GM04503 (cell line): ENCODE measurements at regions not wholly inside any gene's neighbourhood (a gene's known extent, or its start where the extent isn't known, plus 50 kb on each side); places are given as distances from the start of the nearest gene placed in this dataset.
"Not testable (repeated sequence)": the region's sequence is repeated elsewhere in the genome, so short reads cannot be mapped to it uniquely, and the experiment has no call there.

Experiments
- DNase-seq: peaks from one replicate; pipeline ENCODE4 v3.0.0-alpha.2; 2012; ENCODE audit warnings: low read depth

- no peak for DNase-seq
These were observed 905.4 kb downstream of the SLC16A7 start for GRCh38 chr12:60501124-60501729.

GRCh38 chr12:60522684-60523400 lies 927.0 kb downstream of the SLC16A7 start:
- no peak for DNase-seq

GRCh38 chr12:60529261-60529660 lies 933.4 kb downstream of the SLC16A7 start:
- DNase-seq = no peak

DNA sequence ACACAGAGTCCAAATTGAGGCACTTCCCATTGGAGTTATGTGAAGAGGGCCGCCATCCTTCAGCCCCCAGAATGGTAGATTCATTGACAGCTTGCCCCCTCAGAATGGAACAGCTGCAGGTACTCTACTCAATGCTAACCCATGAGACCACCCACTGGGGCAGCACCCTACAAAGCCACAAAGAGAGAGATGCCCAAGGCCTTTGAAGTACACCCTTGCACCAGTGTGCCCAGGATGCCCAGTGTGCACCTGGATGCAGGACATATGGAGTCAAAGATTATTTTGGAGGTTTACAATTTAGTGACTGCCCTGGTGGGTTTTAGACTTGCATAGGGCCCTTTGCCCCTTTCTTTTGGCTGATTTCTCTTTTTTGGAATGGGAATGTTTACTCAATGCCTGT lies 933.9 kb downstream of the SLC16A7 start:
- no peak for DNase-seq

GRCh38 chr12:60535363-60535762 lies 939.5 kb downstream of the SLC16A7 start:
- DNase-seq = no peak

DNA sequence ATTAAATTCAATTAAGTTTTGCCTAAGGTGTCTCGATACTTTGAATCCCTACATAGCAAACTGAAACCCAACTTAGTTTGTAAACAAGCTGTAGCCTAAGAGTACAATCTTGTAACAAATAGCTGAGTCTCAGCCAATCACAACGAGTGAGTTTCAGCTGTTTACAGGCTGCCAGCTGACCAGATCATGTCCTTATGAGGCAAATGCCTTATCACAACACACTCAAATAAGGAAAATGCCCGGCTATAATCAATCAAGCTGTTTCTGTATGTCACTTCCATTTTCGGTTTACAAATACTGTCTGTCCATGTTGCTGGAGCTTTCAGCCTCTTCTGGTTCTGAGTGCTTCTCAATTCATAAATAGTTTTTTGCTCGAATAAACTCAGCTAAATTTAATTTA lies 943.8 kb downstream of the SLC16A7 start:
- DNase-seq = no peak

DNA sequence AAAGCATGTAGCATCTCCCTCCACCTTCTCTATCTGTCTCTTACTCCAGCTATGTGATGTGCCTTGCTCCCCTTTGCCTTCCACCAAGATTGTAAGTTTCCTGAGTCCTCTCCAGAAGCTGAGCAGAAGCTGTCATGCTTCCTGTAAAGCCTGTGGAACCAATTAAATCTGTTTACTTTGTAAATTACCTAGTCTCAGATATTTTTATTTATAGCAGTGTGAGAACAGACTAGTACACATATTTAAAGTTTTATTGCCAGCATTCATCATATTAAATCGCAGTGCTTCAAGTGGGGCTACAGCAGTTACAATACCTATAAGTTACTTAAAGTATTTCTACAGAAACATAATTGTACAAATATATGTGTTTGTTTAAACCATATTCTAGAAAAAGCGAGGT lies 973.1 kb downstream of the SLC16A7 start:
- no peak for DNase-seq

- no peak for DNase-seq
These were observed 981.8 kb downstream of the SLC16A7 start for GRCh38 chr12:60577607-60578006.

DNA sequence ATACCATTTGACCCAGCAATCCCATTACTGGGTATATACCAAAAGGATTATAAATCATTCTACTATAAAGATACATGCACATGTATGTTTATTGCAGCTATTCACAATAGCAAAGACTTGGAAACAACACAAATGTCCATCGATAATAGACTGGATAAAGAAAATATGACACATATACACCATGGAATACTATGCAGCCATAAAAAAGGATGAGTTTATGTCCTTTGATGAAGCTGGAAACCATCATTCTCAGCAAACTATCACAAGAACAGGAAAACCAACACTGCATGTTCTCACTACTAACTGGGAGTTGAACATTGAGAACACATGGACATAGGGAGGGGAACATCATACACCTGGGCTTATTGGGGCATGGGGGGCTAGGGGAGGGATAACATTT lies 991.8 kb downstream of the SLC16A7 start:
- DNase-seq = not testable (repeated sequence)

DNA sequence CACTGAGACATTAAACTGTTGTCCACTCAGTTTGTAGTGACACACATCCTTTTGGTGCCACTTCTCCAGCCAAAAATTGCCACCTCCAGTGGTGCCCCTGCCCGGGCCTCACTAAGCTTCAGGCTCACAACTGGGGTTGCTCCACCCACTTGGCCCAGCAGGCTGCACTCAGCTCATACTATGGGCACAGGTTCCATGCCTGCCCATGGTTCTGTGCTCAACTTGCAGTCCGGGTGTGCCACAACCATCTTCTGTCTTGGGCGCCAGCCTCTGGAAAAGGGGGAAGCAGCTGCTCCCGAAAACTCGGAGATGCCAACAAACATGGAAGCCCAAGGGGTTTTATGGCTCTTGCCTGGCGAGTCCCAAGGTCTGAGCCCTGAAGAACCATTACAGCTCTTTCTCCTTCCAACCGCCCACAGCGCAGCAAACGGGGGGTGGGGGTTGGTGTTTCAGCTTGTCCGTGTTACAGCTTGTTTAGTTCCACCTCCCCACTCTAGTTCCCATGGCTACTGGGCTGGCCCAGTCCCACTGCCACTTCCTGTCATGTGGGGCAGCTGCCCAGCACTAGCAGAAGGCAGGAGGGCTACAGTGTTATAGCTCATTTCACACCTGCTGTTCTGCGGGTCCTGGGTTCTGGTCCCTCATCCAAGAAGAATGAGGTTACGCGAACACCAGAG lies 998.3 kb downstream of the SLC16A7 start:
- no peak for DNase-seq

GRCh38 chr12:60602601-60603000 lies 1006.8 kb downstream of the SLC16A7 start:
- no peak for DNase-seq

- DNase-seq = not testable (repeated sequence)
These were observed 1007.6 kb downstream of the SLC16A7 start for GRCh38 chr12:60603475-60603874.

DNA sequence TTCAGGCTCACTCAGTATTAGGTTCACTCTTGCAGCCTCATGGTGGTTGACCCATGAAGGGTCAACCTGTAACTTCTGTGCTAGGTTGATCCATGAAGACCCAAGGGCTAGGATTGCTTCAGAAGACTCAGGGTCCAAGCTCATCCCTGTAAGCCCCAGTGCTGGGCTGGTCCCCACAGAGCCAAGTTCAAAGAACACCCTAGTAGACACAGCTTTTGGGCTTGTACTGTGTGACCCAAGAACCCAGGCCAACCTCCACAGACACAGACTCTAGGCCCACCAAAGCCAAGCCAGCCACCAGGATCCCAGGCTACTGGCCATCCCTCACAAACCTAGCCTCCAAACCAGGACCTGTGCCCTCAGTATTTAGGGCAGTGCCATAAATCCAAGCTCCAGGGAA lies 1020.6 kb downstream of the SLC16A7 start:
- DNase-seq = no peak

DNA sequence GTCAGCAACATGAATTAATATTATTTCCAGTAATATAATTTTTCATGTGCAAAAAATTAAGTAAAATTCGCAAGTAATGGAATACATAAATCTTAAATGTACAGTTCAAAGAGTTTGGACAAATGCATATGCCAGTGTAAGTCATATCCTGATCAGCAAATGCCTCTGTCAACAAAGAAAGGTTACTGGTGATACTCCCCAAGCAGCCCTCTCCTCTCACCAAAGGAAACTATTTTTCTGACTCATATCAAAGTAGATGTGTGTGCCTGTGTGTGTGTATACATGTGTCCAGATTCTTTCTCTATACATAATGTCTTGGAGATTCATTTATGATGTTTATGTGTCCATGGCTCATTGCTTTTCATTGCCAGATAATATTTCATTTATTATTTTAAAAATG lies 1035.0 kb downstream of the SLC16A7 start:
- DNase-seq = no peak

- no peak for DNase-seq
These were observed 1048.2 kb downstream of the SLC16A7 start for GRCh38 chr12:60644076-60644475.

DNA sequence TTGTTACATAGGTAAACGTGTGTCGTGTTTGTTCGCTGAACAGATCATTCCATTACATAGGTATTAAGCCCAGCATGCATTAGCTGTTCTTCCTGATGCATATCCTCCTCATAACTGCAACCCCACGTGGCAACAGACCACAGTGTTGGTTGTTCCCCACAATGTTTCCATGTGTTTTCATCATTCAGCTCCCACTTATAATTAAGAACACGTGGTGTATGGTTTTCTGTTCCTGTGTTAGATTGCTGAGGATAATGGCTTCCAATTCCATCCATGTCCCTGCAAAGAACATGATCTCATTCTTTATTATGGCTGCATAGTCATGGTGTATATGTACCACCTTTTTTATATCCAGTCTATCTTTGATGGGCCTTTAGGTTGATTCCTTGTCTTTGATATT lies 1071.1 kb downstream of the SLC16A7 start:
- DNase-seq = no peak

DNA sequence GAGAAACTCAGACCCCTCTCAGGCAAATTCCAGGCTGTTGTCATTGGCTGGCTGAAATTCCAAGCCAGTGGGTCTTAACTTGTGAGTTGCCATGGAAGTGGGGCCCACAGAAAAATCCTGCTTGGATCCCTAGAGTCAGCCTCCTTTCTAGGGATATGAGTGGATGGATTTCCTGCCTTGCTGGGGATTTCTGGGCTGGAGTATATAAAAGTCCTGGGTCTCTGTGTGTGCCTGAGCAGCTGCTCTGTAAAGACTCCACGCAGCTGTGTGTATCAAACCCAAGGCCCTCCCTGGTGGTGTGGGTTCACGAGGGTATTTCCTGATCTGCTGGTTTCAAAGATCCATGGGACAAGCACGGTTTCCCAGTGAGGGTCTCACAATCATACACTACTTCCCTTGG lies 1077.1 kb downstream of the SLC16A7 start:
- DNase-seq = no peak

DNA sequence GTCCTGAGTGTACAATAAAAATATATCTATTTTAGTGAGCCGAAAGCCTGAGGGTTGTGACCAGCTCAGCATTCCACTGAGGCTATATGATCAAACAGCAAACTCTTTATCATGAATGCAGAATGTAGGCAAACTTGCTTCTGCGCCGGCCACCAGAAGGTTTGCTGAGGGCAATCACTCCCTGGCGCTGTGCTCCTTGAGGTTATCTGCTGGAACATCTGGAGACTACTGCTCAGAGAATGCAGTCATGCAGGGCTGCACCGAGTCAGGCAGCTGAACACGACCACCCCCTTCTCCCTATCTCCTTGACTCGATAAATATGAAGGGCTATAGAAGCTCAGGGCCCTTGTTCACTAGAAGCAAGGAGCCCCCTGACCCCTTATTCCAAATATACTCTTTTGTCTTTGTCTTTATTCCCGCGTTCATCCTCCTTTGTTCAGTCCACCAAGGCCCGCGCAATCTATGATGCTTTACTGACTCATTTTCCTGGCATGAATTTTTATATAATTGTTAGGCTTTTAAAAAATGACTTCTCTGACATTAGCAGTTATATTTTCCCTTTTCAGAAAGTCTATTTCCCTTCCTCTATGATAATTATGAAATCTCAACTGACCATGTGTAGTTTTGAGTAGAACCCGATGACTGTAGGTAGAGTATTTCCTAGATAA lies 1089.3 kb downstream of the SLC16A7 start:
- no peak for DNase-seq

DNA sequence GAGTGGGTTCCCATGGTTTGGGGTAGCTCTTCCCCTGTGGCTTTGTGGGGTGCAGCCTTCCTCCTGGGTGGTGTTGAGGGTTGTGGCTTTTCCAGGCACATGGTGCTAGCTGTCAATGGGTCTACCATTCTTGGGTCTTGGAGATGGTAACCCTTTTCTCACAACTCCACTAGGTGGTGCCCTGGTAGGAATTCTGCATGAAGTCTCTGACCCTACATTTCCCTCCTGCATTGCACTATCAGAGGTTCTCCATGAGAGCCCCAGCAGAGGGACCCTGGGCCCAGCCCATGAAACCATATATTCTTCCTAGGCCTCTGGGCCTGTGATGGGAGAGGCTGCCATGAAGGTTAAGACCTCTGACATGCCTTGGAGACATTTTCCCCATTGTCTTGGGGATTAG lies 1093.3 kb downstream of the SLC16A7 start:
- no peak for DNase-seq

DNA sequence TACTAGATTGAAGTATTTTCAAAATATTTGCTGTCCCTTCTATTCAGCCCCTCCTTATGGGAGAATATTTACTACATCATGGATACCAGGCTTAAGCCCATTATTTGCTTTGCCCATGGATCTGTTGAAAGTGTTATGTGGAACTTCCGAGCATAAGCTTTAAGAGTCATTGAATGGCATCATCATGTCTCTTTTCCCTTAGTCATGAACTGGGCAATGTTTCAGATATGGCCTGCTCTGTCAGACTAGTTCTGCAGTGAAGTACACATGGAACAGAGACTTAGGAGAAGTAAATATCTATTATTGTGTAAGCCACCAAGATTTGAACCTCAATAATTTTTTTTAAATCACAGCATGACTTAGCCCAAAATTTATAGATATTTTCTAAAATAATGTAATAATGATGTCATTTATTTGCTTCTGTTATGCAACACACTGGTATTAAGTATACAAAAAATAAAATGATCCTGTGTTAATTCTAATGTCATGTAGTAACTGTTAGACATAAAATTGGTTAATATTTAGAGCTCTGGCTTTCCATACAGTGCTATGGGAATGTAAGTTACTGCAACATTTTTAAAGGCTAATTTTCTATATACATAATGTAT lies 1097.3 kb downstream of the SLC16A7 start:
- DNase-seq = no peak

DNA sequence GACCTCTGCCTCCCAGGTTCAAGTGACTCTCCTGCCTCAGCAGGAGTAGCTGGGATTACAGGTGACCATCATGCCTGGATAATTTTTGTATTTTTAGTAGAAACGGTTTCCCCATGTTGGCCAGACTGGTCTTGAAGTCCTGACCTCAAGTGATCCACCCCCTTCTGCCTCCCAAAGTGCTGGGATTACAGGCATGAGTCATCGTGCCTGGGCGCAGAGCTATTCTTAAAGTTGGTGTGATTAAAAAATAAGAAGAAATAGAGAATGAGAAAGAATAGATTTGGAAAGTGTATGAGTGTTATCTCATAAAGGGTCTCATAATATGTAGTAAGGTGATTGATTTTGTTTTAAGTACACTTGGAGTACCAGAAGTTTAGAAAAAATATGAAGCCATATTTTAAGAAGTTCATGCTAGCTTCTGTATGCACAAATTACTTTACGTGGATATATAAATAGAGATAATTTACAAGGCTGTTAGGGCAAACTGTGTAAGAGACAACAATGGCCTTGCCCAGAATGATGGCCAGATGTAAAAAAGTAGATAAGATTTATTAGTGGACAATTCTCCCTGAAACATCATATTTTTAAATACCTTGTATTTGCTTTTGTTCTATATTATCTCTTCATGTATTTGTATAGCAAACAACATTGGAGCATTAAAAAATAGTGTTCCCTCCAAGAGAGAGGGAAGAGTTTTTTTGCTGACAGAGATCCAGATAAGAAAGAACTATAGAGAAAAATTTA lies 1108.5 kb downstream of the SLC16A7 start:
- DNase-seq = no peak

DNA sequence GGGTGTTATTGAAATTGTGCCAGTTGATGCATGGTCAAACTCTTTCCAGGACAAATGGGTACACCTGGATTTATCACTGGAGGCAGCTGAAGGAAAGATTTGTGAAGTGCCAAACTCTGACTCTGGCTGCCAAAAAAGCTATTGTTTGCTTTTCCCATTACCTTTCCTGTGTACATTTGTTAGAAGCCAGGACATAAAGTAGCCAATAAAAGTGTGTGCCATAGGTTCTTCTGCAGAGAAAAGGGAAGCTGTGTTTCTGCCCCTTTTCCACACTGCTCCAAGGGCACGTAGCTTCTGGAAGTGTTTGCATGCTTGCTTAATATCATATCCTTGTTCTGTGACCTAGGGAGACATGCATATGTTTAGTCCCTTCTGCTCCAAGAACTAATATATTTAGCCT lies 1114.4 kb downstream of the SLC16A7 start:
- no peak for DNase-seq
